Transverse colon (tissue), 4 donors: ENCODE measurements at regions not wholly inside any gene's neighbourhood (a gene's known extent, or its start where the extent isn't known, plus 50 kb on each side); places are given as distances from the start of the nearest gene placed in this dataset.

Source experiments
- DNase-seq: peaks from one replicate; pipeline ENCODE4 v3.0.0-alpha.2; 2019
- H3K27ac ChIP-seq, 4 donors: fragments of 200-600 bp; sonication (generic); 2 replicates each; pipeline ENCODE4 v1.5.1; 2016 to 2018; ENCODE audit warnings: inconsistent platforms in 4 of 4
- H3K27me3 ChIP-seq: fragments of 200-600 bp; sonication (generic); 2 replicates; pipeline ENCODE4 v1.5.1; 2017; ENCODE audit warnings: inconsistent platforms
- H3K36me3 ChIP-seq, 4 donors: fragments of 200-600 bp; sonication (generic); 2 replicates each; pipeline ENCODE4 v1.5.1; 2017 to 2019; ENCODE audit warnings: inconsistent platforms in 4 of 4
- H3K4me1 ChIP-seq, 4 donors: fragments of 200-600 bp; sonication (generic); 2 replicates each; pipeline ENCODE4 v1.5.1; 2017 to 2020; ENCODE audit warnings: inconsistent platforms in 4 of 4
- H3K4me3 ChIP-seq, 4 donors: fragments of 200-600 bp; sonication (generic); 1 replicate in 1 of 4; 2 replicates in 3 of 4; pipeline versions ENCODE4 v1.5.1 to v1.6.1; 2017 to 2019; ENCODE audit warnings: inconsistent platforms in 4 of 4
- H3K9me3 ChIP-seq, 2 donors: fragments of 200-600 bp; sonication (generic); 2 replicates each; pipeline ENCODE4 v1.5.1; 2017 to 2019; ENCODE audit warnings: inconsistent platforms in 2 of 2
- EP300 ChIP-seq: sonication (generic); formaldehyde crosslinking; IDR thresholded peaks from one replicate; pipeline ENCODE4 v1.6.1; 2017; ENCODE audit warnings: antibody characterized with exemption, low read depth
- POLR2A ChIP-seq: fragments of 450-650 bp; IDR thresholded peaks from one replicate; pipeline ENCODE4 v1.6.1; 2016; ENCODE audit warnings: antibody characterized with exemption, mild to moderate bottlenecking, moderate library complexity
- POLR2AphosphoS5 ChIP-seq, 3 donors: sonication (generic); formaldehyde crosslinking; IDR thresholded peaks; one replicate each; pipeline ENCODE4 v1.6.1; 2016; ENCODE audit warnings: antibody characterized with exemption in 3 of 3
- WGBS, 2 donors: methylation state at CpG; one replicate each; pipeline ENCODE4 v1.1.5; 2018; ENCODE audit warnings: low coverage in 1 of 2; 5-methylcytosine and 5-hydroxymethylcytosine counted together
- in situ Hi-C, 4 donors: fragments of 200-750 bp; cut with MboI; loops; one replicate each; pipeline versions ENCODE4 v1.15.0 to v1.15.1; 2017; ENCODE audit warnings: low sequenced_read_pairs in 3 of 4, low pct_ligation_motif_present in 1 of 4, low pct_unique_long_range_greater_than_20kb in 1 of 4
- intact Hi-C: fragments of 100-400 bp; cut with DNase I; formaldehyde crosslinking; loops from one replicate; pipeline ENCODE4 v1.15.1; 2023; ENCODE audit warnings: low total_unique reads
- TF ChIP-seq, protein P1 (sequence below), 5 experiments: fragments of 200-600 bp in 3 of 5; fragments of 450-650 bp in 2 of 5; sonication (generic) in 3 of 5; IDR thresholded peaks; 1 replicate in 2 of 5; 2 replicates in 3 of 5; pipeline ENCODE4 v1.5.1; 2016 to 2017; ENCODE audit warnings: antibody characterized with exemption in 5 of 5, inconsistent platforms in 3 of 5, mild to moderate bottlenecking in 2 of 5, moderate library complexity in 1 of 5

DNA sequence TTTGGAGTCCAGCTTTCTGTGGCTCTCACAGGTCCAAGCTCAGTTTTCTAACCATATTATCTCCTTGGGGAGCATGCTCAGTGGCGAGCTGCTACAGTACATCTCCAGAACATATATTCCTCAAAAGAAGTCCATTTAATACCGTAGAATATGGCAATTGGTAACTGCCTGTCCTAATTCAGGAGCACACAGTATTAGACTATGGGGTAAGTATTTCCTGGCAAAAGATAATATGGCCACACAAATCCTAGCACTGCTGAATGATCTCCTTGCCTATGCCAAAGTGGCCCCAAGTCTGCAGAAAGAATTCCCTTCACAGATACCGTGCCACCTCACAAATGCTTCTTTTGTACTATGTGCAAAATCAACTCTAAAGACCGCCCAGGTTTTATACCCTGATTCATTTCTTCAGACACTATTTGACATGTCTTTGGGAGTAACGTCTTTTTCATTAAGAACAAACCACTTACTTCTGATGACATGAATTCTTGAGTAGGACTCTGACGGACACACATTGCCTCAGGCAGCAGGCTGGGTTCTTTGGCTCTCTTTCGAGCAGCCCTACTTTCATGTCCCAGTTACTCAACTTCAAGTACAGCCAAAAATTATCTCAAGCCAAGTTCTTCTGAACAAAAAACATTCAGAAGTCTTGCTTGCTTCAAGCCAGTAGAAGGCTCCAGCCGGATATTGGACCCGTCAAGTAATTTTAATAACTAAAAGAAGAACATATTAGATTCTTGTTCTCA, 368.3 kb upstream of the DCBLD2 start:
- 83 to 91% methylated on average over 6 to 9 of the region's 9 CpGs for WGBS, 2 donors
- no peak overlapping the region for H3K27ac ChIP-seq

DNA sequence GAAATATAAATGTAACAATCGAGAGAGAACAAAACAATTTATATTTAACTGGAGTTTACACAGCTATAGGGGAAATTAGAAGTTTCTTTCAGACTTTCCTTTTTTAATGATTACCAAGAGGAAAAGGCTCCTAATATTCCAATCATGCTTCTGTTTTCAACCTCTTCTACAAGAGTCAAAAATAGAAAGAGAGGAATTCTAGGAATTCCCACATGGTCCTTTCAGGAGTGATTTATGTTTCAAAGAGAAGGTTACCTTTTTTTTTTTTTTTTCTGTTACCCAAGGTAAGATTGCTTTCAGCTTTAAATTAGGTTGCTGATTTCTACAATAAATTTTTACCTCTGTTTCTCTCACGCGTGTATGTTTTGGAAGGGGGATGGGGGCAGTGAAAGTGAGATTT, 355.3 kb upstream of the DCBLD2 start:
- no peaks in the 10 kb centered on the region for H3K9me3 ChIP-seq
- intact Hi-C loops = no loop called here
- H3K4me3 ChIP-seq = no peak overlapping the region
- no peaks in the 10 kb centered on the region for H3K4me1 ChIP-seq
- no peaks in the 10 kb centered on the region for H3K36me3 ChIP-seq
- DNase-seq = no peak
- WGBS, 2 donors = 73 to 75% methylated on average over 3 of the region's 3 CpGs
- TF ChIP-seq, protein P1, sequence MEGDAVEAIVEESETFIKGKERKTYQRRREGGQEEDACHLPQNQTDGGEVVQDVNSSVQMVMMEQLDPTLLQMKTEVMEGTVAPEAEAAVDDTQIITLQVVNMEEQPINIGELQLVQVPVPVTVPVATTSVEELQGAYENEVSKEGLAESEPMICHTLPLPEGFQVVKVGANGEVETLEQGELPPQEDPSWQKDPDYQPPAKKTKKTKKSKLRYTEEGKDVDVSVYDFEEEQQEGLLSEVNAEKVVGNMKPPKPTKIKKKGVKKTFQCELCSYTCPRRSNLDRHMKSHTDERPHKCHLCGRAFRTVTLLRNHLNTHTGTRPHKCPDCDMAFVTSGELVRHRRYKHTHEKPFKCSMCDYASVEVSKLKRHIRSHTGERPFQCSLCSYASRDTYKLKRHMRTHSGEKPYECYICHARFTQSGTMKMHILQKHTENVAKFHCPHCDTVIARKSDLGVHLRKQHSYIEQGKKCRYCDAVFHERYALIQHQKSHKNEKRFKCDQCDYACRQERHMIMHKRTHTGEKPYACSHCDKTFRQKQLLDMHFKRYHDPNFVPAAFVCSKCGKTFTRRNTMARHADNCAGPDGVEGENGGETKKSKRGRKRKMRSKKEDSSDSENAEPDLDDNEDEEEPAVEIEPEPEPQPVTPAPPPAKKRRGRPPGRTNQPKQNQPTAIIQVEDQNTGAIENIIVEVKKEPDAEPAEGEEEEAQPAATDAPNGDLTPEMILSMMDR (IDR thresholded peaks at IDR 0.05) = no peak
- TF ChIP-seq EP300 = no peak
- no peak for TF ChIP-seq POLR2AphosphoS5 (IDR thresholded peaks at IDR 0.05)
- H3K27ac ChIP-seq = no peak overlapping the region
- in situ Hi-C loops = no loop called here
- no peaks in the 10 kb centered on the region for H3K27me3 ChIP-seq

More for the DNA sequence above, 368.3 kb upstream of the DCBLD2 start:
- in situ Hi-C loops = no loop called here
- no peaks in the 10 kb centered on the region for H3K9me3 ChIP-seq
- intact Hi-C loops = no loop called here
- no peaks in the 10 kb centered on the region for H3K36me3 ChIP-seq
- no peaks in the 10 kb centered on the region for H3K27me3 ChIP-seq
- DNase-seq = no peak
- no peak overlapping the region for H3K4me3 ChIP-seq
- TF ChIP-seq POLR2AphosphoS5 (IDR thresholded peaks at IDR 0.05) (no peak), EP300 (no peak), POLR2A (no peak)
- TF ChIP-seq, protein P1 (IDR thresholded peaks at IDR 0.05) = no peak
- H3K4me1 ChIP-seq = no peaks in the 10 kb centered on the region

DNA sequence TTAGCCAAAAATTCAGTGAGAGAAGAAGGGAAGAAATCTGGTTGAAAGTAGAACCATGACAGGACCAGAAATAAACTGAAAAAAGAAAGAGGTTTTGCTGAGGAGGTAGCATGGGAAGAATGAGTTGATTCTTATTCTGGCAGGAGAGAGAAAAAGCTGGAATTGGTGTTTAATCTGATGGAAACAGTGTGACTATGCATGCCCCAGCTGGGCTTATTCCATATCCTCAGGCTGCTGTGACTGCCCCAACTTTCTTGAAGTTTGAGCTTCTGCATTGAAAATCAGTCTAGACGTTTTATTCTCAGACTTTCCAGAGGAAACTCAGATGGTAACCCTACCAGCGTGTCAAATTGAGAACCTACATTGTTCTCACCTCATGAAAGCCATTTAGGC, 352.5 kb upstream of the DCBLD2 start:
- H3K27me3 ChIP-seq = no peaks in the 10 kb centered on the region
- in situ Hi-C loops = no loop called here

GRCh38 chr3:99250821-99251355, 349.4 kb upstream of the DCBLD2 start:
- no peak for DNase-seq

More for the DNA sequence above, 352.5 kb upstream of the DCBLD2 start:
- intact Hi-C loops = no loop called here
- Histone ChIP-seq H3K4me1 (peaks cover 4 to 18% (median 7%) of the 10 kb centered on the region in 4 donors), H3K36me3 (no peaks in the 10 kb centered on the region), H3K9me3 (no peaks in the 10 kb centered on the region), H3K4me3 (no peak overlapping the region), H3K27ac (no peak overlapping the region)
- WGBS, 2 donors = 17 to 56% methylated on average over 1 to 2 of the region's 2 CpGs
- DNase-seq = no peak
- TF ChIP-seq, protein P1 (IDR thresholded peaks at IDR 0.05) = no peak
- TF ChIP-seq EP300 (no peak), POLR2AphosphoS5 (IDR thresholded peaks at IDR 0.05) (no peak), POLR2A (no peak)

More at GRCh38 chr3:99250821-99251355, 349.4 kb upstream of the DCBLD2 start:
- in situ Hi-C loops = no loop called here
- Histone ChIP-seq H3K4me3 (no peak overlapping the region), H3K36me3 (no peaks in the 10 kb centered on the region), H3K27me3 (no peaks in the 10 kb centered on the region), H3K27ac (no peak overlapping the region), H3K4me1 (peaks cover 4 to 18% (median 7%) of the 10 kb centered on the region in 4 donors), H3K9me3 (no peaks in the 10 kb centered on the region)
- no peak for TF ChIP-seq POLR2A
- TF ChIP-seq POLR2AphosphoS5 (IDR thresholded peaks at IDR 0.05) = no peak
- no peak for TF ChIP-seq EP300
- TF ChIP-seq, protein P1 (IDR thresholded peaks at IDR 0.05) = no peak
- intact Hi-C loops = no loop called here
- WGBS, 2 donors = 67 to 75% methylated on average over 1 of the region's 1 CpG
